Spinal cord (tissue), 9 donors: ENCODE measurements at regions not wholly inside any gene's neighbourhood (a gene's known extent, or its start where the extent isn't known, plus 50 kb on each side); places are given as distances from the start of the nearest gene placed in this dataset.
A peak's percentile ranks its signal among the peaks of the same experiment; 100 is the strongest.

Experiments
- DNase-seq, 6 donors: peaks; one replicate each; pipeline versions ENCODE4 v3.0.0 to v3.0.0-alpha.2; 2013 to 2015; ENCODE audit warnings: low spot score in 6 of 6, low read depth in 4 of 6
- H3K27ac ChIP-seq: one replicate; pipeline ENCODE4 v1.5.1; 2013; ENCODE audit warnings: low read depth, low read length, control low read depth
- H3K27me3 ChIP-seq: one replicate; pipeline ENCODE4 v1.6.1; 2013; ENCODE audit warnings: low read length; ENCODE audit not compliant: control insufficient read depth, insufficient read depth
- H3K36me3 ChIP-seq: one replicate; pipeline ENCODE4 v1.6.1; 2013; ENCODE audit warnings: low read length; ENCODE audit not compliant: control insufficient read depth, insufficient read depth
- H3K4me1 ChIP-seq: one replicate; pipeline ENCODE4 v1.6.1; 2013; ENCODE audit warnings: low read length; ENCODE audit not compliant: control insufficient read depth, insufficient read depth
- H3K4me3 ChIP-seq: one replicate; pipeline ENCODE4 v1.5.1; 2013; ENCODE audit warnings: low read depth, low read length, control low read depth
- H3K9me3 ChIP-seq: one replicate; pipeline ENCODE4 v1.6.1; 2013; ENCODE audit warnings: low read length; ENCODE audit not compliant: control insufficient read depth, insufficient read depth
- WGBS: methylation state at CpG from one replicate; pipeline ENCODE4 v1.1.5; 2013; ENCODE audit warnings: missing lambda C conversion rate; ENCODE audit not compliant: insufficient coverage; 5-methylcytosine and 5-hydroxymethylcytosine counted together
- donor health status: healthy.

GRCh38 chr11:129324533-129325175, 51.0 kb upstream of the BARX2 start:
- Histone ChIP-seq H3K9me3 (no peaks in the 10 kb centered on the region), H3K27ac (peak overlapping the region; percentile 16), H3K4me1 (peaks cover 20% of the 10 kb centered on the region), H3K4me3 (no peak overlapping the region), H3K27me3 (no peaks in the 10 kb centered on the region), H3K36me3 (no peaks in the 10 kb centered on the region)
- peak in 1 of 6 donors; percentile 34 for DNase-seq
- 50% methylated on average over 10 of the region's 10 CpGs for WGBS

- no peaks in the 10 kb centered on the region for H3K27me3 ChIP-seq
- DNase-seq = peak in 2 of 6 donors; percentile 65 to 79
Observed at GRCh38 chr11:129323896-129324502, 51.6 kb upstream of the BARX2 start.

GRCh38 chr11:129322941-129323340, 52.7 kb upstream of the BARX2 start:
- no peak overlapping the region for H3K27ac ChIP-seq
- peaks cover 24% of the 10 kb centered on the region for H3K4me1 ChIP-seq
- H3K36me3 ChIP-seq = no peaks in the 10 kb centered on the region
- H3K27me3 ChIP-seq = no peaks in the 10 kb centered on the region
- no peak for DNase-seq
- H3K9me3 ChIP-seq = no peaks in the 10 kb centered on the region
- 93% methylated on average over 7 of the region's 8 CpGs for WGBS
- no peak overlapping the region for H3K4me3 ChIP-seq

More at GRCh38 chr11:129323896-129324502, 51.6 kb upstream of the BARX2 start:
- WGBS = 20% methylated on average over 1 of the region's 12 CpGs
- H3K4me1 ChIP-seq = peaks cover 24% of the 10 kb centered on the region
- no peak overlapping the region for H3K4me3 ChIP-seq
- peak overlapping the region; percentile 16 for H3K27ac ChIP-seq
- no peaks in the 10 kb centered on the region for H3K36me3 ChIP-seq
- H3K9me3 ChIP-seq = no peaks in the 10 kb centered on the region

GRCh38 chr11:129321076-129321475, 54.6 kb upstream of the BARX2 start:
- 67% methylated on average over 1 of the region's 2 CpGs for WGBS

GRCh38 chr11:129320494-129320893, 55.2 kb upstream of the BARX2 start:
- DNase-seq = no peak
- Histone ChIP-seq H3K9me3 (no peaks in the 10 kb centered on the region), H3K27ac (no peak overlapping the region), H3K27me3 (no peaks in the 10 kb centered on the region), H3K4me3 (no peak overlapping the region), H3K4me1 (peaks cover 24% of the 10 kb centered on the region), H3K36me3 (no peaks in the 10 kb centered on the region)
- WGBS = 100% methylated on average over 1 of the region's 6 CpGs

More at GRCh38 chr11:129321076-129321475, 54.6 kb upstream of the BARX2 start:
- no peak for DNase-seq
- Histone ChIP-seq H3K36me3 (no peaks in the 10 kb centered on the region), H3K4me1 (peaks cover 24% of the 10 kb centered on the region), H3K27ac (no peak overlapping the region), H3K27me3 (no peaks in the 10 kb centered on the region), H3K9me3 (no peaks in the 10 kb centered on the region), H3K4me3 (no peak overlapping the region)

- Histone ChIP-seq H3K9me3 (no peaks in the 10 kb centered on the region), H3K4me1 (peaks cover 21% of the 10 kb centered on the region), H3K4me3 (no peak overlapping the region), H3K27me3 (no peaks in the 10 kb centered on the region), H3K27ac (no peak overlapping the region), H3K36me3 (no peaks in the 10 kb centered on the region)
- WGBS = 38% methylated on average over 3 of the region's 4 CpGs
- peak in 2 of 6 donors; percentile 31 to 41 for DNase-seq
Observed at GRCh38 chr11:129319751-129320150, 55.9 kb upstream of the BARX2 start.

- Histone ChIP-seq H3K4me3 (no peak overlapping the region), H3K27me3 (no peaks in the 10 kb centered on the region), H3K9me3 (no peaks in the 10 kb centered on the region), H3K36me3 (no peaks in the 10 kb centered on the region), H3K27ac (no peak overlapping the region), H3K4me1 (peaks cover 17% of the 10 kb centered on the region)
- WGBS = 71% methylated on average over 1 of the region's 2 CpGs
- peak in 1 of 6 donors; percentile 30 for DNase-seq
Observed at GRCh38 chr11:129319201-129319600, 56.4 kb upstream of the BARX2 start.

GRCh38 chr11:129317571-129317970, 58.1 kb upstream of the BARX2 start:
- no peaks in the 10 kb centered on the region for H3K36me3 ChIP-seq
- peaks cover 20% of the 10 kb centered on the region for H3K4me1 ChIP-seq
- DNase-seq = no peak
- no peaks in the 10 kb centered on the region for H3K27me3 ChIP-seq
- no peak overlapping the region for H3K27ac ChIP-seq
- no CpG with 5 or more reads among the region's 4 CpGs for WGBS
- H3K9me3 ChIP-seq = no peaks in the 10 kb centered on the region
- H3K4me3 ChIP-seq = no peak overlapping the region

GRCh38 chr11:129316781-129317180, 58.9 kb upstream of the BARX2 start:
- no peak overlapping the region for H3K4me3 ChIP-seq
- WGBS = 80% methylated on average over 2 of the region's 6 CpGs
- H3K27ac ChIP-seq = no peak overlapping the region
- H3K9me3 ChIP-seq = no peaks in the 10 kb centered on the region
- peaks cover 20% of the 10 kb centered on the region for H3K4me1 ChIP-seq
- DNase-seq = no peak
- H3K27me3 ChIP-seq = no peaks in the 10 kb centered on the region
- no peaks in the 10 kb centered on the region for H3K36me3 ChIP-seq
